Loucy (cell line): ENCODE measurements at regions not wholly inside any gene's neighbourhood (a gene's known extent, or its start where the extent isn't known, plus 50 kb on each side); places are given as distances from the start of the nearest gene placed in this dataset.

Experiments used
- H2AFZ ChIP-seq: fragments of 200-600 bp; sonication (generic); 2 replicates; pipeline ENCODE4 v1.6.0; 2016; ENCODE audit warnings: antibody characterized with exemption, mild to moderate bottlenecking, low read length, moderate library complexity
- H3F3A ChIP-seq: fragments of 200-600 bp; 2 replicates; pipeline ENCODE4 v1.6.0; 2016; ENCODE audit warnings: antibody characterized with exemption, low read depth, mild to moderate bottlenecking
- H3K27me3 ChIP-seq: fragments of 200-600 bp; sonication (generic); 2 replicates; pipeline ENCODE4 v1.6.1; 2014; ENCODE audit warnings: low read length, mild to moderate bottlenecking; ENCODE audit not compliant: insufficient read depth, poor library complexity, severe bottlenecking
- H3K36me3 ChIP-seq: fragments of 200-600 bp; sonication (generic); 2 replicates; pipeline ENCODE4 v1.6.1; 2016; ENCODE audit warnings: low read length; ENCODE audit not compliant: insufficient read depth
- H3K4me1 ChIP-seq: fragments of 200-600 bp; sonication (generic); 2 replicates; pipeline ENCODE4 v1.5.1; 2014; ENCODE audit warnings: low read length, mild to moderate bottlenecking; ENCODE audit not compliant: insufficient read depth, poor library complexity, severe bottlenecking
- H3K4me2 ChIP-seq: fragments of 200-600 bp; sonication (generic); 2 replicates; pipeline ENCODE4 v1.6.0; 2014; ENCODE audit warnings: antibody characterized with exemption, low read length, low read depth, mild to moderate bottlenecking; ENCODE audit not compliant: poor library complexity, severe bottlenecking
- H3K4me3 ChIP-seq: fragments of 200-600 bp; sonication (generic); 2 replicates; pipeline ENCODE4 v1.5.1; 2014; ENCODE audit warnings: low read length, mild to moderate bottlenecking, mixed read lengths; ENCODE audit not compliant: poor library complexity, severe bottlenecking
- H3K79me2 ChIP-seq: fragments of 200-600 bp; sonication (generic); 2 replicates; pipeline ENCODE4 v1.6.1; 2014; ENCODE audit warnings: low read length; ENCODE audit not compliant: insufficient read depth
- H3K9ac ChIP-seq: fragments of 200-600 bp; sonication (generic); 2 replicates; pipeline ENCODE4 v1.6.0; 2014; ENCODE audit warnings: mild to moderate bottlenecking, low read depth, low read length, moderate library complexity; ENCODE audit not compliant: poor library complexity, severe bottlenecking
- H3K9me2 ChIP-seq: fragments of 200-600 bp; sonication (generic); replicated peaks from 2 replicates; pipeline ENCODE4 v1.6.1; 2016; ENCODE audit warnings: low read depth, low read length, mixed read lengths
- H3K9me3 ChIP-seq: fragments of 200-600 bp; sonication (generic); 2 replicates; pipeline ENCODE4 v1.6.1; 2014; ENCODE audit warnings: mild to moderate bottlenecking, antibody characterized with exemption, low read length, low read depth; ENCODE audit not compliant: insufficient read depth
- H4K20me1 ChIP-seq: fragments of 200-600 bp; sonication (generic); 2 replicates; pipeline ENCODE4 v1.6.0; 2014; ENCODE audit warnings: antibody characterized with exemption, low read length, mild to moderate bottlenecking; ENCODE audit not compliant: insufficient read depth, poor library complexity, severe bottlenecking
- EZH2phosphoT487 ChIP-seq: fragments of 200-600 bp; IDR thresholded peaks from 2 replicates; pipeline ENCODE4 v1.6.1; 2018; ENCODE audit warnings: antibody characterized with exemption, mild to moderate bottlenecking, moderate library complexity, borderline replicate concordance
- TF ChIP-seq, protein P1 (sequence below): fragments of 200-600 bp; sonication (generic); conservative IDR thresholded peaks from 2 replicates; pipeline ENCODE4 v1.5.1; 2014; ENCODE audit warnings: mild to moderate bottlenecking, antibody characterized with exemption, low read length

- Histone ChIP-seq H4K20me1 (no peaks in the 10 kb centered on the region), H3K36me3 (no peaks in the 10 kb centered on the region), H3K79me2 (no peaks in the 10 kb centered on the region), H3K4me3 (no peak overlapping the region), H3K9ac (no peak overlapping the region), H2AFZ (no peak overlapping the region), H3F3A (no peaks in the 10 kb centered on the region), H3K4me2 (no peak overlapping the region), H3K27me3 (no peaks in the 10 kb centered on the region), H3K9me3 (no peaks in the 10 kb centered on the region), H3K9me2 (no peaks in the 10 kb centered on the region), H3K4me1 (peaks cover 4% of the 10 kb centered on the region)
- TF ChIP-seq, protein P1, sequence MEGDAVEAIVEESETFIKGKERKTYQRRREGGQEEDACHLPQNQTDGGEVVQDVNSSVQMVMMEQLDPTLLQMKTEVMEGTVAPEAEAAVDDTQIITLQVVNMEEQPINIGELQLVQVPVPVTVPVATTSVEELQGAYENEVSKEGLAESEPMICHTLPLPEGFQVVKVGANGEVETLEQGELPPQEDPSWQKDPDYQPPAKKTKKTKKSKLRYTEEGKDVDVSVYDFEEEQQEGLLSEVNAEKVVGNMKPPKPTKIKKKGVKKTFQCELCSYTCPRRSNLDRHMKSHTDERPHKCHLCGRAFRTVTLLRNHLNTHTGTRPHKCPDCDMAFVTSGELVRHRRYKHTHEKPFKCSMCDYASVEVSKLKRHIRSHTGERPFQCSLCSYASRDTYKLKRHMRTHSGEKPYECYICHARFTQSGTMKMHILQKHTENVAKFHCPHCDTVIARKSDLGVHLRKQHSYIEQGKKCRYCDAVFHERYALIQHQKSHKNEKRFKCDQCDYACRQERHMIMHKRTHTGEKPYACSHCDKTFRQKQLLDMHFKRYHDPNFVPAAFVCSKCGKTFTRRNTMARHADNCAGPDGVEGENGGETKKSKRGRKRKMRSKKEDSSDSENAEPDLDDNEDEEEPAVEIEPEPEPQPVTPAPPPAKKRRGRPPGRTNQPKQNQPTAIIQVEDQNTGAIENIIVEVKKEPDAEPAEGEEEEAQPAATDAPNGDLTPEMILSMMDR: no peak
- no peak for TF ChIP-seq EZH2phosphoT487
These were observed 264.6 kb upstream of the THUMPD2 start for GRCh38 chr2:40043641-40044040.

GRCh38 chr2:40043191-40043590, 264.1 kb upstream of the THUMPD2 start:
- H3K4me3 ChIP-seq: no peak overlapping the region
- no peak overlapping the region for H3K4me2 ChIP-seq
- no peaks in the 10 kb centered on the region for H4K20me1 ChIP-seq
- H3K27me3 ChIP-seq: no peaks in the 10 kb centered on the region
- no peaks in the 10 kb centered on the region for H3K9me2 ChIP-seq
- peaks cover 4% of the 10 kb centered on the region for H3K4me1 ChIP-seq
- no peaks in the 10 kb centered on the region for H3K36me3 ChIP-seq
- no peak overlapping the region for H2AFZ ChIP-seq
- no peaks in the 10 kb centered on the region for H3K9me3 ChIP-seq
- TF ChIP-seq, protein P1: no peak
- no peak for TF ChIP-seq EZH2phosphoT487
- no peaks in the 10 kb centered on the region for H3K79me2 ChIP-seq
- H3K9ac ChIP-seq: no peak overlapping the region
- no peaks in the 10 kb centered on the region for H3F3A ChIP-seq

- H3K4me1 ChIP-seq: peaks cover 4% of the 10 kb centered on the region
- H3K9ac ChIP-seq: no peak overlapping the region
- H3K9me2 ChIP-seq: no peaks in the 10 kb centered on the region
- H3K36me3 ChIP-seq: no peaks in the 10 kb centered on the region
- no peaks in the 10 kb centered on the region for H3K79me2 ChIP-seq
- no peaks in the 10 kb centered on the region for H4K20me1 ChIP-seq
- no peaks in the 10 kb centered on the region for H3F3A ChIP-seq
- no peaks in the 10 kb centered on the region for H3K27me3 ChIP-seq
- H2AFZ ChIP-seq: no peak overlapping the region
- no peak overlapping the region for H3K4me3 ChIP-seq
- TF ChIP-seq, protein P1: no peak
- no peak for TF ChIP-seq EZH2phosphoT487
- H3K4me2 ChIP-seq: no peak overlapping the region
- no peaks in the 10 kb centered on the region for H3K9me3 ChIP-seq
These were observed 262.6 kb upstream of the THUMPD2 start for GRCh38 chr2:40041422-40042382.
